H9 (cell line): ENCODE measurements at regions not wholly inside any gene's neighbourhood (a gene's known extent, or its start where the extent isn't known, plus 50 kb on each side); places are given as distances from the start of the nearest gene placed in this dataset.

Experiments
- DNase-seq: peaks from one replicate; pipeline ENCODE4 v3.0.0-alpha.2; 2017
- H2AFZ ChIP-seq: one replicate; pipeline ENCODE4 v1.6.1; 2013; ENCODE audit warnings: mild to moderate bottlenecking, low read length, control low read depth, moderate library complexity
- H2AK5ac ChIP-seq: 2 replicates; pipeline ENCODE4 v1.6.1; 2013; ENCODE audit warnings: low read length, control low read depth, mixed read lengths; ENCODE audit not compliant: insufficient read length
- H2BK120ac ChIP-seq: one replicate; pipeline ENCODE4 v1.6.1; 2013; ENCODE audit warnings: low read depth, mild to moderate bottlenecking, low read length, control low read depth, inconsistent platforms; ENCODE audit not compliant: poor library complexity, severe bottlenecking
- H2BK12ac ChIP-seq: 2 replicates; pipeline ENCODE4 v1.6.1; 2013; ENCODE audit warnings: low read length, control low read depth, mixed read lengths, low read depth; ENCODE audit not compliant: insufficient read length
- H2BK15ac ChIP-seq: 2 replicates; pipeline ENCODE4 v1.6.1; 2013; ENCODE audit warnings: low read depth, low read length, control low read depth
- H2BK20ac ChIP-seq: one replicate; pipeline ENCODE4 v1.6.1; 2013; ENCODE audit warnings: low read depth, mild to moderate bottlenecking, low read length, control low read depth, inconsistent platforms; ENCODE audit not compliant: poor library complexity, severe bottlenecking
- H2BK5ac ChIP-seq: 2 replicates; pipeline ENCODE4 v1.6.1; 2013; ENCODE audit warnings: low read length, control low read depth, mixed read lengths; ENCODE audit not compliant: insufficient read length
- H3K14ac ChIP-seq: 2 replicates; pipeline ENCODE4 v1.6.1; 2013; ENCODE audit warnings: low read length, control low read depth; ENCODE audit not compliant: insufficient read depth
- H3K18ac ChIP-seq: 2 replicates; pipeline ENCODE4 v1.6.1; 2013; ENCODE audit warnings: low read depth, mild to moderate bottlenecking, mixed read lengths, low read length, control low read depth; ENCODE audit not compliant: insufficient read length
- H3K23ac ChIP-seq: 2 replicates; pipeline ENCODE4 v1.6.1; 2013; ENCODE audit warnings: low read length, control low read depth, mixed read lengths, low read depth; ENCODE audit not compliant: insufficient read length
- H3K23me2 ChIP-seq: 2 replicates; pipeline ENCODE4 v1.6.1; 2013; ENCODE audit warnings: low read depth, mild to moderate bottlenecking, mixed read lengths, low read length, control low read depth; ENCODE audit not compliant: insufficient read length, poor library complexity, severe bottlenecking
- H3K27ac ChIP-seq: 2 replicates; pipeline ENCODE4 v1.5.1; 2013; ENCODE audit warnings: low read length, control low read depth, mixed read lengths, low read depth; ENCODE audit not compliant: insufficient read length
- H3K27me3 ChIP-seq: 2 replicates; pipeline ENCODE4 v1.6.1; 2013; ENCODE audit warnings: low read length, control low read depth, inconsistent platforms; ENCODE audit not compliant: insufficient read depth
- H3K4ac ChIP-seq: 2 replicates; pipeline ENCODE4 v1.6.1; 2013; ENCODE audit warnings: low read depth, mild to moderate bottlenecking, control low read depth, inconsistent platforms, low read length, moderate library complexity
- H3K4me1 ChIP-seq: 2 replicates; pipeline ENCODE4 v1.6.1; 2013; ENCODE audit warnings: low read length, control low read depth, inconsistent platforms; ENCODE audit not compliant: insufficient read depth
- H3K4me2 ChIP-seq: 2 replicates; pipeline ENCODE4 v1.6.1; 2013; ENCODE audit warnings: low read length, control low read depth, mixed read lengths; ENCODE audit not compliant: insufficient read length, insufficient read depth
- H3K56ac ChIP-seq: 2 replicates; pipeline ENCODE4 v1.6.1; 2013; ENCODE audit warnings: low read depth, mild to moderate bottlenecking, mixed read lengths, low read length, control low read depth; ENCODE audit not compliant: insufficient read length
- H3K79me1 ChIP-seq: 2 replicates; pipeline ENCODE4 v1.6.1; 2013; ENCODE audit warnings: low read depth, mild to moderate bottlenecking, moderate library complexity, low read length, control low read depth, inconsistent platforms; ENCODE audit not compliant: insufficient read depth, poor library complexity, severe bottlenecking
- H3K79me2 ChIP-seq: 2 replicates; pipeline ENCODE4 v1.6.1; 2013; ENCODE audit warnings: low read length, control low read depth, inconsistent platforms; ENCODE audit not compliant: insufficient read depth
- H3K9ac ChIP-seq: 2 replicates; pipeline ENCODE4 v1.6.1; 2013; ENCODE audit warnings: low read length, control low read depth, mixed read lengths; ENCODE audit not compliant: insufficient read length; ENCODE audit errors: extremely low read depth
- H3K9me3 ChIP-seq: one replicate; pipeline ENCODE4 v1.6.1; 2013; ENCODE audit warnings: low read depth, low read length, inconsistent platforms; ENCODE audit not compliant: control insufficient read depth
- H3T11ph ChIP-seq: one replicate; pipeline ENCODE4 v1.6.1; 2013; ENCODE audit warnings: mild to moderate bottlenecking, low read length, control low read depth, inconsistent platforms
- H4K20me1 ChIP-seq: one replicate; pipeline ENCODE4 v1.6.1; 2013; ENCODE audit not compliant: control insufficient read depth, insufficient read length, insufficient read depth
- H4K5ac ChIP-seq: 2 replicates; pipeline ENCODE4 v1.6.1; 2013; ENCODE audit warnings: low read depth, mild to moderate bottlenecking, mixed read lengths, low read length, control low read depth; ENCODE audit not compliant: insufficient read length
- H4K8ac ChIP-seq: replicated peaks from 2 replicates; pipeline ENCODE4 v1.6.1; 2013; ENCODE audit warnings: low read length, control low read depth, mixed read lengths, low read depth; ENCODE audit not compliant: insufficient read length
- H4K91ac ChIP-seq: 2 replicates; pipeline ENCODE4 v1.6.1; 2013; ENCODE audit warnings: low read depth, mild to moderate bottlenecking, moderate library complexity, mixed read lengths, low read length, control low read depth; ENCODE audit not compliant: insufficient read length
- H3K27ac Mint-ChIP-seq, 3 experiments: 2 replicates in 2 of 3; 3 replicates in 1 of 3; pipeline ENCODE4 v1.8.0; 2020 to 2021; ENCODE audit warnings: mixed read lengths in 3 of 3, mild to moderate bottlenecking in 1 of 3, moderate library complexity in 1 of 3
- H3K27me3 Mint-ChIP-seq: 2 replicates; pipeline ENCODE4 v1.8.0; 2021; ENCODE audit warnings: low read depth, mild to moderate bottlenecking, moderate library complexity, mixed read lengths
- H3K36me3 Mint-ChIP-seq, 3 experiments: 2 replicates in 2 of 3; 3 replicates in 1 of 3; pipeline ENCODE4 v1.8.0; 2020 to 2021; ENCODE audit warnings: low read depth in 3 of 3, mixed read lengths in 3 of 3; ENCODE audit not compliant: insufficient read depth in 1 of 3
- H3K4me1 Mint-ChIP-seq, 2 experiments: 2 replicates each; pipeline ENCODE4 v1.8.0; 2020; ENCODE audit warnings: mixed read lengths in 2 of 2
- H3K4me3 Mint-ChIP-seq, 2 experiments: 2 replicates in 1 of 2; 3 replicates in 1 of 2; pipeline ENCODE4 v1.8.0; 2020 to 2021; ENCODE audit warnings: mild to moderate bottlenecking in 2 of 2, mixed read lengths in 2 of 2, moderate library complexity in 1 of 2
- H3K9me3 Mint-ChIP-seq, 2 experiments: 2 replicates in 1 of 2; 3 replicates in 1 of 2; pipeline ENCODE4 v1.8.0; 2020; ENCODE audit warnings: mild to moderate bottlenecking in 2 of 2, mixed read lengths in 2 of 2, moderate library complexity in 1 of 2
- WGBS: extraction: QIAGEN DNeasy Blood & Tissue Kit; methylation state at CpG from one replicate; pipeline ENCODE4 v1.1.7; 2013; ENCODE audit warnings: missing lambda C conversion rate, low lambda C conversion rate, mixed read lengths; ENCODE audit not compliant: insufficient read length; ENCODE audit errors: extremely low coverage; 5-methylcytosine and 5-hydroxymethylcytosine counted together
- TF ChIP-seq, protein P1 (sequence below): fragments of 200-600 bp; sonication (generic); conservative IDR thresholded peaks from 3 replicates; pipeline ENCODE4 v1.8.0; 2021; ENCODE audit warnings: antibody characterized with exemption, mild to moderate bottlenecking

DNA sequence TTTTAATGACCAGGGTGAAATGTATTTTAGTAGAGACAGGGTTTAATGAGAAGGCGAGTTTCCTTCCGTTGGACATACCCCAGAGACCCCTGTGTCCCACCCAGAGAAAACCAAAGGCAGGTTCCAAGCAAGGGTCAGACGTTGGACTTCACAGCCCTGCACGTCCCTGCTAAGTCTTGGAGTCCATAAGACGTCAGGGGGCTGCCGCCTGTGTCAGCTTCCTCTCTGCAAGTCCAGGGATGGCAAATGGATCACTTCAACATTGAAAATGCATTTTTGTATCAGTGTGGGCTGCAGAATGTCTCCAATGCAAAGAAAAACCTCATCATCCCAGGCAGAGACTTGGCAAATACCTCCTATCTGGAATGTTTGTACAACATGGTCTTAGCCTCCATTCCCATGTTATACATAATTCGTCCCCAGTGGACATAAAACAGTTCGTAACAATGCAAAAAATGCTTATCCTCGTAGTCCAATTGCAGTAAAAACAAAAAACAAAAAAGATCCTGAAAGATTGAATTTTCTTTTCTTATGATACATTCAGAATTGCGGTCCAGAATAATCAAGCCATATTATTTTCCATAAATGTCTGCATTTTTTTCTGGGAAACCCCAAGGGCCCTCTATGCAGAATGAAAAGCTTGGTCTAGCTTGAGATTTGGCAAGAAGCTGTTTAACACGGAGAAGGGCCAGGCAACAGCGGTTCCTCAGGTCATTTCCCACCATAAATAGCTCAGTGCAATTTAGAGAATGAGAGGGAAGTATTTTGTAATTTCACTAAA, 190.9 kb downstream of the SHOX start:
- H3K23ac ChIP-seq, result no peak overlapping the region
- H3K18ac ChIP-seq, result no peak overlapping the region
- no peak overlapping the region for H2BK12ac ChIP-seq
- no peak overlapping the region for H3K4me3 Mint-ChIP-seq
- H3K56ac ChIP-seq, result no peak overlapping the region
- H3K4me2 ChIP-seq, result no peak overlapping the region
- H3K4me1 ChIP-seq, result no peaks in the 10 kb centered on the region
- H4K91ac ChIP-seq, result no peak overlapping the region
- H3K4me1 Mint-ChIP-seq, result peaks cover 7% of the 10 kb centered on the region in 2 experiments
- H4K8ac ChIP-seq, result no peak overlapping the region
- H3K9ac ChIP-seq, result no peak overlapping the region
- H3T11ph ChIP-seq, result no peak overlapping the region
- no peak overlapping the region for H2BK5ac ChIP-seq
- no CpG with 5 or more reads among the region's 12 CpGs for WGBS
- H3K79me2 ChIP-seq, result no peaks in the 10 kb centered on the region
- TF ChIP-seq, protein P1, sequence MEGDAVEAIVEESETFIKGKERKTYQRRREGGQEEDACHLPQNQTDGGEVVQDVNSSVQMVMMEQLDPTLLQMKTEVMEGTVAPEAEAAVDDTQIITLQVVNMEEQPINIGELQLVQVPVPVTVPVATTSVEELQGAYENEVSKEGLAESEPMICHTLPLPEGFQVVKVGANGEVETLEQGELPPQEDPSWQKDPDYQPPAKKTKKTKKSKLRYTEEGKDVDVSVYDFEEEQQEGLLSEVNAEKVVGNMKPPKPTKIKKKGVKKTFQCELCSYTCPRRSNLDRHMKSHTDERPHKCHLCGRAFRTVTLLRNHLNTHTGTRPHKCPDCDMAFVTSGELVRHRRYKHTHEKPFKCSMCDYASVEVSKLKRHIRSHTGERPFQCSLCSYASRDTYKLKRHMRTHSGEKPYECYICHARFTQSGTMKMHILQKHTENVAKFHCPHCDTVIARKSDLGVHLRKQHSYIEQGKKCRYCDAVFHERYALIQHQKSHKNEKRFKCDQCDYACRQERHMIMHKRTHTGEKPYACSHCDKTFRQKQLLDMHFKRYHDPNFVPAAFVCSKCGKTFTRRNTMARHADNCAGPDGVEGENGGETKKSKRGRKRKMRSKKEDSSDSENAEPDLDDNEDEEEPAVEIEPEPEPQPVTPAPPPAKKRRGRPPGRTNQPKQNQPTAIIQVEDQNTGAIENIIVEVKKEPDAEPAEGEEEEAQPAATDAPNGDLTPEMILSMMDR, result no peak
- no peak for DNase-seq
- no peaks in the 10 kb centered on the region for H3K23me2 ChIP-seq
- no peak overlapping the region for H2BK120ac ChIP-seq
- no peaks in the 10 kb centered on the region for H4K20me1 ChIP-seq
- no peak overlapping the region for H2AK5ac ChIP-seq
- H3K27me3 ChIP-seq, result no peaks in the 10 kb centered on the region
- peaks cover 10 to 13% of the 10 kb centered on the region in 2 experiments; a peak in 4 of 5 replicates for H3K9me3 Mint-ChIP-seq
- H3K36me3 Mint-ChIP-seq, result no peaks in the 10 kb centered on the region; a peak in 1 of 7 replicates
- no peak overlapping the region for H3K27ac Mint-ChIP-seq
- no peak overlapping the region for H3K4ac ChIP-seq
- H3K27ac ChIP-seq, result no peak overlapping the region
- no peak overlapping the region for H3K14ac ChIP-seq
- no peak overlapping the region for H2BK15ac ChIP-seq
- H2BK20ac ChIP-seq, result no peak overlapping the region
- no peaks in the 10 kb centered on the region for H3K79me1 ChIP-seq
- no peak overlapping the region for H2AFZ ChIP-seq
- H3K27me3 Mint-ChIP-seq, result no peaks in the 10 kb centered on the region
- no peaks in the 10 kb centered on the region for H3K9me3 ChIP-seq
- H4K5ac ChIP-seq, result no peak overlapping the region
